ENCODE measurements at regions not wholly inside any gene's neighbourhood (a gene's known extent, or its start where the extent isn't known, plus 50 kb on each side); places are given as distances from the start of the nearest gene placed in this dataset.

DNA sequence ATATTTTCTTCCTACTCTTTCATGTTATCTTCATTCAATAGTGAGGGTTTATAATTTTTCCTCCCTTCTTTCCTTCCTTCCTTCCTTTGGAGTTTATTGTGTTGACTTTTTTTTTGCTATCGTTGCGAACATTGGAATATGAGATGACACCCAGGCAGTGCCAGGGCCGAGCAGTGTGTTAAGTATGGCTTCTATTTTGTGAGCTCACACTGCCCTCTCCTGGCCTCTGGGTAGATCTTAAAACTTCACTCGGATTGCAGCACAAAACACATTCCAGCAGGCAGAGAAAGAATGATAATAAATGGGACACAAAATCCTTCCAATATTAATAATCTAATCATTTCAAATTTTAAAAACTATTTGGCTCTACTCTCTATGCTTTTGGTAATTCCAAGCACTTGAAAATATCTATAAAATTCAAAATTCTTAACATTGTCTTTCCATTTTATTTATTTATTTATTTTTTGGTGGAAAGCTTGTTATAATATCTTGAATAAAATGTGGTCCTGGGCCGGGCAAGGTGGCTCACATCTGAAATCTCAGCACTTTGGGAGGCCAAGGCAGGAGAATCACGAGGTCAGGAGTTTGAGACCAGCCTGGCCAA, 147.4 kb upstream of the OLIG3 start:
- TF ChIP-seq, protein P1, sequence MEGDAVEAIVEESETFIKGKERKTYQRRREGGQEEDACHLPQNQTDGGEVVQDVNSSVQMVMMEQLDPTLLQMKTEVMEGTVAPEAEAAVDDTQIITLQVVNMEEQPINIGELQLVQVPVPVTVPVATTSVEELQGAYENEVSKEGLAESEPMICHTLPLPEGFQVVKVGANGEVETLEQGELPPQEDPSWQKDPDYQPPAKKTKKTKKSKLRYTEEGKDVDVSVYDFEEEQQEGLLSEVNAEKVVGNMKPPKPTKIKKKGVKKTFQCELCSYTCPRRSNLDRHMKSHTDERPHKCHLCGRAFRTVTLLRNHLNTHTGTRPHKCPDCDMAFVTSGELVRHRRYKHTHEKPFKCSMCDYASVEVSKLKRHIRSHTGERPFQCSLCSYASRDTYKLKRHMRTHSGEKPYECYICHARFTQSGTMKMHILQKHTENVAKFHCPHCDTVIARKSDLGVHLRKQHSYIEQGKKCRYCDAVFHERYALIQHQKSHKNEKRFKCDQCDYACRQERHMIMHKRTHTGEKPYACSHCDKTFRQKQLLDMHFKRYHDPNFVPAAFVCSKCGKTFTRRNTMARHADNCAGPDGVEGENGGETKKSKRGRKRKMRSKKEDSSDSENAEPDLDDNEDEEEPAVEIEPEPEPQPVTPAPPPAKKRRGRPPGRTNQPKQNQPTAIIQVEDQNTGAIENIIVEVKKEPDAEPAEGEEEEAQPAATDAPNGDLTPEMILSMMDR (IDR thresholded peaks at IDR 0.05) = peak in 1 of 3 donors; percentile 35
- no peak for TF ChIP-seq POLR2A (IDR thresholded peaks at IDR 0.05)

Data from lower leg skin (tissue), 3 donors.